SK-N-MC (cell line): ENCODE measurements at regions not wholly inside any gene's neighbourhood (a gene's known extent, or its start where the extent isn't known, plus 50 kb on each side); places are given as distances from the start of the nearest gene placed in this dataset.

Experiments used
- EZH2 ChIP-seq: fragments of 200-600 bp; sonication (generic); IDR thresholded peaks from one replicate; pipeline ENCODE4 v1.6.1; 2017; ENCODE audit warnings: antibody characterized with exemption
- FOXP2 ChIP-seq: optimal IDR thresholded peaks from 2 replicates; pipeline ENCODE3; 2011; ENCODE audit warnings: mild to moderate bottlenecking, moderate library complexity; ENCODE audit not compliant: insufficient read depth; ENCODE audit errors: extremely low read length, control extremely low read depth
- POLR2AphosphoS5 ChIP-seq: IDR thresholded peaks from 2 replicates; pipeline ENCODE4 v1.6.1; 2012; ENCODE audit warnings: mild to moderate bottlenecking, low read depth, low read length, borderline replicate concordance

- no peak for TF ChIP-seq EZH2
- no peak for TF ChIP-seq POLR2AphosphoS5
- no peak for TF ChIP-seq FOXP2
Measured at GRCh38 chr11:80637571-80637970, 1196.7 kb upstream of the TENM4 start.
